ENCODE measurements at regions not wholly inside any gene's neighbourhood (a gene's known extent, or its start where the extent isn't known, plus 50 kb on each side); places are given as distances from the start of the nearest gene placed in this dataset.
A peak's percentile ranks its signal among the peaks of the same experiment; 100 is the strongest.

DNA sequence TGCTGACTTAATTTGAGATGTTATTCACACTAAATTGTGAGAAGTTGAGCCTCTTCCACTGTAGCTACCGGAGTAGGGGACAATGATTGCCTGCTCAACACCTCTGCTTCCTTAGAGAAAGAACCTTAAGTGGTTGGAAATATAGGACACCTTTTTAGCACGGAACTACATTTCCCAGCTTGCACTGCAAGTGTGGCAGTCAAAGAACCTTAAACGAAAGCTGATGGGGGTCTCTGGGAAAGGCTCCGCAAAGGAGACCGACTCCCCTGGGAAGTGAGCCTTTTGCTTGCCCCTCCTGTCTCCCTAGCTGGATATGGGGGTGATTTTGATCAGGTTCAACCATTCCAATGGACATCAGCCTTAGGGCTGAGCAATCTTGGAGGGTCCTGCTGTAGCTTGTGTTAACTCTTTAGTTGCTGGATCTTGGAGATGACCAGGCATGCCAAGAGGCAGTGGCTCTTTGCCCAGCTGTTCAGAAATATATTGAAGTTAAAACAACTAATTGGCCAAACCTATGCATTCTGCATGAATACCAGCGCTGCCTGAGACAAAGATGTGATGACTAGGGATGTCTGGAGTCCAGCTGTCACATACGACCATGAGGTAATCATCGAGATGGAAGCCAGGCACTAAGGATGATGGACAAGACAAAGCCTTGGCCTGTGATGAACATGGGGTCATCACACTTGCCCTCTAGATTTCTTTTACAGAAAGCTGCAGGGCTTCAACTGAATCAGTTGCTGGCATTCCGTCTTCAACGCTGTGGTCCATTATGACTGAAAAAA lies 286.5 kb downstream of the FOXO1 start:
- Mint-ChIP-seq H3K36me3 (ENCODE audit: low read depth) (no peaks in the 10 kb centered on the region), H3K9me3 (no peaks in the 10 kb centered on the region), H3K27me3 (no peaks in the 10 kb centered on the region), H3K4me3 (no peak overlapping the region), H3K27ac (no peak overlapping the region), H3K4me1 (peaks cover 34% of the 10 kb centered on the region)
- ATAC-seq (no peak), DNase-seq (no peak)

DNA sequence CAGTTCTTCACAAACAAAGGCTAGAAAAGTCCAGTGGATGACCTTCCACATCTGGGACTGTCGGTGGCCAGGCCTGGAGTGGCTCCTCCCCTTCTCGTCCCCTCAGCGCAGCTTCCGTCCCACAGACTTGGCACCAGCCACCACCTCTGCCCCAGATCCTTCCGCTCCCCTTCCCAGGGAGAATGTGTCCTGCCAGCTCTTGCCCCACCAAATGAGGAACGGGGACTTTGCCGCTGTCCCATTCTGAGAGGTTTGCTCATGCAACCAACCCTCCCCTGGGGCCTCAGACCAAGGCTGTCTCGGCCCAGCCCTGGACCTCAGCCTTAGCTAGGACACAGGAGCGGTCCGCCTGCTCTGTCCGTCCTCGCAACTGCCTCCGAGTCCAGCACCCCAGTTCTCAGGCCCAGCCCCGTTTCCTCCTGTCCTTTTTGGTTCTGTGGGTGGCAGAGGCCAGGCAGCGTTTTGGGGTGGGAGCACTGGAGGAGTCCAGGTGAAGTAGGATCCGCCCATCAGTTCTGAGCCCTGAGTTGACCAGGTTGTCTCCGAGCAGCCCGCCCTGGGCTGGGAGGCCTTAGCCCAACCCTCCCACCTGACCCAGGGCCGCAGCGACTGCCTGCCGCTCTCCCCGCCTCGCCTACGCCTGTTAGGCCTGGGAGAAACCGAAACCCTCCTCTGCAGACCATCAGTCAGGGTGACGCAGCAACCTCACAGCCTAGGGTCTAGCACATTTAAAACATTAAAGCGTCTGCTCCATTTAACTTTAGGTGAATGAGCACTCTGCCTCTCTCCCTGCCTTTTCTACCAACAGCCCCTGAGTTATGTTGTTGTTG lies 284.3 kb downstream of the FOXO1 start:
- Mint-ChIP-seq H3K4me1 (peaks cover 38% of the 10 kb centered on the region), H3K9me3 (no peaks in the 10 kb centered on the region), H3K36me3 (ENCODE audit: low read depth) (no peaks in the 10 kb centered on the region), H3K27me3 (no peaks in the 10 kb centered on the region), H3K4me3 (no peak overlapping the region), H3K27ac (no peak overlapping the region)
- DNase-seq (no peak), ATAC-seq (no peak)

DNA sequence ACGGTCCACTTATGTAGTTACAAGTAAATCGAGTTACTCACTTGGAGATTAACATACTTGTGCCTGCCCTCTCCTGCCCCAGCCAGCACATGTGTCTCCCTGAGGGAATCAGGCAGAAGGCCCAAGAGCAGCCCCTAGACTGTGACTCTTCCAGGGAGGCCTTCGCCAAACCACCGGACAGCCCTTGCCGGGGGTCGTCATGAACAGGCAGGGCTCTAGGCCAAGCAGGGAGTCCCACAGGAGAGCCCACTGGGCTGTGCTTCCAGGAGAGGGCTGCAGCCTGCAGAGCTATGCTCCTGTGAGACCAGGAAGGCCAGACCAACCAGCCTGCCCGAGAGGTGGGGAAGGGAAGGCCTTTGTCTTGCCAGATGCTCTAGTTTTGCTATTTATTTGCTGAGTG lies 283.3 kb downstream of the FOXO1 start:
- ATAC-seq (no peak), DNase-seq (no peak)
- Mint-ChIP-seq H3K27ac (no peak overlapping the region), H3K27me3 (no peaks in the 10 kb centered on the region), H3K4me1 (peaks cover 37% of the 10 kb centered on the region), H3K4me3 (no peak overlapping the region), H3K36me3 (ENCODE audit: low read depth) (peaks cover 4% of the 10 kb centered on the region), H3K9me3 (peaks cover 6% of the 10 kb centered on the region)

DNA sequence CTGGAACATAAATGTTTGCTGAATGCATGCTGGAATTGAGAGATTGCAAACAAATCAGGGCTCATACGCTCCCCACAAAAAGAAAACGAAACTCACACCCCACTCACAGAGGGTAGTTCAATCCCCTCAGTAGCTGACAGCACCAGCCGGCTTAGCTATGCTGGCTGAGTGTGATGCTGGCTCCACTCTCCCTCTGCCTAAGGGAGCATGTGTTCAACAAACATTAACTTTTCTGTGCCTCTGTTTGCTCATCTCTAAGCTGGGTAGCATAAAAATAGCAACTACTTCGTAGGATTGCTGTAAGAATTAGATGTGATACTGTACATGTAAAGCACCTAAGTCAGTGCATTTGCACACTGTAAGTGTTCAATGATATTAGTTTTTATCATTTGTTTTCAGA lies 282.6 kb downstream of the FOXO1 start:
- Mint-ChIP-seq H3K4me1 (peaks cover 39% of the 10 kb centered on the region), H3K36me3 (ENCODE audit: low read depth) (peaks cover 8% of the 10 kb centered on the region), H3K9me3 (peaks cover 6% of the 10 kb centered on the region), H3K4me3 (no peak overlapping the region), H3K27me3 (no peaks in the 10 kb centered on the region), H3K27ac (no peak overlapping the region)
- DNase-seq: no peak
- ATAC-seq: no peak

DNA sequence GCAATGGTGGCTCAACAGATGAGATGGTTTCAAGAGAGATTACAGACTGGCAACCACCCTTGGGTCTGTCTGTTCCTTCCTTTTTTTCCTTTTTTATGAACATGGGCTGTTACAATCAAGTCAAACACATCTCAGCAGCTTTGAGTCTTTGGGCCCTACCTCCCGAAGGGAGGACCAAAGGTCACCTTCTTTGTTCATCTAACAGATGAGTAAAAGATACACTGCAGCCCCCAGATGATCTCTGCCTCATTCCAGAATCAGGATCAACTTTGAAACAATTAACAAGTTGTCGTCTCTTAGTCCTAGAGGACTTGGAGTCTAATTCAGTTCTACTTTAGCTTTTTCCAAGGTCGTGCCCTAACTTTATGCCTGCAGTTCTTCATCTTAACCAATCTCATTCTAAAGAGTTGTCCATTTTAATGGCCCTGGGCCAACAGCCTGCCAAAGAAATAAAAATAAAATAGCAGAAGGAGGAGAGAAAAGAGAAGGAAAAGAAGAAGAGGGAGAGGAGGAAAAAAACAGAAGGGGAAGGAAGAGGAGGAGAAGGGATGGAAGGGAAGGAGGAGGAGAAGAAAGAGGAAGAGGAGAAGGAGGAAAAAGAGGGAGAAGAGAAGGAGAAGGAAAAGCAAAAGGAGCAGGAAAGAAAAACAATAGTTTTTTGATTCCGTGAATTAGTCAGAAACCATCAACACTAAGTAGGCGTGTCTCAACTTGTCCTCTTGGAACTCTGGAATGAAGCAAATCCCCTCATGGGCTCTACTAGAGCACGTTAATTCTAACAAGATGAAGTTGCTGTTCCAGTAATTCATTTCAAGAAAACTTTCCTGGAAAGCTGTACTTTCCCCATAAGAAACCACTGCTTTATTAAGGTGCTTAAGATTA lies 281.2 kb downstream of the FOXO1 start:
- DNase-seq (no peak), ATAC-seq (no peak)
- H3K27me3 Mint-ChIP-seq: no peaks in the 10 kb centered on the region
- no peak overlapping the region for H3K4me3 Mint-ChIP-seq
- H3K4me1 Mint-ChIP-seq: peaks cover 47% of the 10 kb centered on the region
- H3K36me3 Mint-ChIP-seq (ENCODE audit: low read depth): peaks cover 8% of the 10 kb centered on the region
- no peak overlapping the region for H3K27ac Mint-ChIP-seq
- H3K9me3 Mint-ChIP-seq: peaks cover 6% of the 10 kb centered on the region

GRCh38 chr13:40385858-40386180 lies 280.6 kb downstream of the FOXO1 start:
- Mint-ChIP-seq H3K27ac (no peak overlapping the region), H3K27me3 (no peaks in the 10 kb centered on the region), H3K4me1 (peaks cover 52% of the 10 kb centered on the region), H3K9me3 (peaks cover 6% of the 10 kb centered on the region), H3K4me3 (no peak overlapping the region), H3K36me3 (ENCODE audit: low read depth) (peaks cover 8% of the 10 kb centered on the region)
- ATAC-seq (no peak), DNase-seq (no peak)

- Mint-ChIP-seq H3K4me1 (peaks cover 52% of the 10 kb centered on the region), H3K4me3 (no peak overlapping the region), H3K9me3 (peaks cover 6% of the 10 kb centered on the region), H3K27ac (no peak overlapping the region), H3K27me3 (no peaks in the 10 kb centered on the region), H3K36me3 (ENCODE audit: low read depth) (peaks cover 8% of the 10 kb centered on the region)
- no peak for ATAC-seq
- no peak for DNase-seq
Observed at GRCh38 chr13:40386586-40386985, 279.9 kb downstream of the FOXO1 start.

GRCh38 chr13:40387775-40388174 lies 278.7 kb downstream of the FOXO1 start:
- peaks cover 52% of the 10 kb centered on the region for H3K4me1 Mint-ChIP-seq

GRCh38 chr13:40388617-40389016 lies 277.8 kb downstream of the FOXO1 start:
- Mint-ChIP-seq H3K27ac (peak overlapping the region; percentile 100), H3K36me3 (ENCODE audit: low read depth) (peaks cover 8% of the 10 kb centered on the region), H3K27me3 (no peaks in the 10 kb centered on the region), H3K4me1 (peaks cover 50% of the 10 kb centered on the region), H3K9me3 (peaks cover 6% of the 10 kb centered on the region), H3K4me3 (peak overlapping the region; percentile 90)
- DNase-seq: peak; percentile 72
- ATAC-seq: peak; percentile 100

More at GRCh38 chr13:40387775-40388174, 278.7 kb downstream of the FOXO1 start:
- H3K27me3 Mint-ChIP-seq: no peaks in the 10 kb centered on the region
- peaks cover 6% of the 10 kb centered on the region for H3K9me3 Mint-ChIP-seq
- peak overlapping the region; percentile 72 for H3K4me3 Mint-ChIP-seq
- DNase-seq (no peak), ATAC-seq (no peak)
- peaks cover 8% of the 10 kb centered on the region for H3K36me3 Mint-ChIP-seq (ENCODE audit: low read depth)
- peak overlapping the region; percentile 100 for H3K27ac Mint-ChIP-seq

DNA sequence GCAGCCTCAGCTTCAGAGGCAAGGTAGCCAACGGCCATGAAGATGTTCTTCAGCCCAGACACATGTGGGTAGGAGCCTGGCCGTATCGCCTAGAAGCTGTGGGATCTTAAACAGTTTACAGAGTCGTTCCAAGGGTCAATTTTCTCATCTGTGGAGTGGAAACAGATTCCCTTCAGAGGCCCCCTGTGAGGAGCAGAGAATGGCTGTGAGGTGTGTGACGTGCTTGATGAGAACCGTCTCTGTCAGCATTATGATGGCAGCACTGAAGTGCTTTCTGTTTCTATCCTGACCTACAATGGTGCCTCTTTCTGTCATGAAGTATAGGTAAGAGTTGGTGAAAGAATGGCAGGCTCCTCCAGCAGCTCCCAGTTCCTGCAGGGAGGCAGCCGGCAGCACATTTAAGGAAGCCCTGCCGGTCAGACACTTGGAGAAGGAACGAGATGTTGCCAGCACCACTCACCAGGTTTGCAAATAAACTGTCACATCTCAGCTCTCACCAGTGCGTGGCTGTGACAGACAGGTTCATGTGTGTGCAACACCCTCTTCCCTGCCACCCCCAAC lies 277.3 kb downstream of the FOXO1 start:
- H3K27ac Mint-ChIP-seq: peak overlapping the region; percentile 100
- ATAC-seq (peak; percentile 73), DNase-seq (peak; percentile 31)
- peaks cover 8% of the 10 kb centered on the region for H3K36me3 Mint-ChIP-seq (ENCODE audit: low read depth)
- peak overlapping the region; percentile 90 for H3K4me3 Mint-ChIP-seq
- no peaks in the 10 kb centered on the region for H3K27me3 Mint-ChIP-seq
- H3K9me3 Mint-ChIP-seq: peaks cover 6% of the 10 kb centered on the region
- peaks cover 47% of the 10 kb centered on the region for H3K4me1 Mint-ChIP-seq

DNA sequence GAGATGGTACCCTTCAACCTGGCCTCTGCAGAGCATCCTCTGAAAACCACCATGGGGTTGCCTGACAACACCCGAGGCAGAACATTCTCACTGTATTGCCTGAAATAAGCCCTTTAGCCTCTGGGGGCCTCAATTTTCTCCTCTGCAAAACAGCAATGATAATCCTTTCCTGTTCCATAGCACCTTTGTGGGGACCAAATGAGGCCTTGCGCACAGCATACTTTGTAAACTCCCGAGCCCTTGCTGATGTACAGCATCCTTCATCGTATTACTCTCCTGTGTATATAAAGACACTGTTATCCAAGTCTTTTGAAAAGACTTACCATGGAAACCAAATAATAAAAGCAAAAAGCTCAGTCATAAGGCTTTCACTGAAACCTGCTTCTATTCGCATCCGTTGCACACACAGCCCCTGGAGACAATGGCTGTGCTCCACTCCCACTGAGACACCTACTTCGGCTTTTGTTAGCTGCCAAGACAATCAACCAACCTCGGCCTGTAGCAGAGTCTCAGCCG lies 276.0 kb downstream of the FOXO1 start:
- DNase-seq: no peak
- Mint-ChIP-seq H3K27ac (no peak overlapping the region), H3K4me3 (peak overlapping the region; percentile 2)

DNA sequence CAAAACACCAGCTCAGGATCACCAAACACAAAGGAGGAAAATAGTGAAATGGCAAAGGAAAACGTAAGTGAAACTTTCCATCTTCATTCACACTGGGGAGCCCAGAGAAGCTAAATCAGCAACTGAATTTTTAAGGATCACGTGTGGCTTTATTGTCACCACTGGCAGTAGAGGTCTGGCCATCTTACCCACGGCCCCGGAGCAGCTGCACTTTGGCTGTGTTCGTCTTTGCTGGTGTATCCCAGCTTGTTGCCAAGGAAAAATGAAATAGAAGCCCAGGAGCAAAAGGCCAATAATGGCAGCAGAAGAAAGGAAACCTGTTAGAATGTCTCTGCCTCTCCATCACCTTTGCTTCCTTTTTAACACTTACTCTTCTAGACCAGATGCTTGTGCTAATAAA lies 274.7 kb downstream of the FOXO1 start:
- DNase-seq (no peak), ATAC-seq (no peak)
- H3K9me3 Mint-ChIP-seq: peaks cover 17% of the 10 kb centered on the region
- no peak overlapping the region for H3K4me3 Mint-ChIP-seq
- no peaks in the 10 kb centered on the region for H3K27me3 Mint-ChIP-seq
- peaks cover 39% of the 10 kb centered on the region for H3K4me1 Mint-ChIP-seq
- H3K27ac Mint-ChIP-seq: no peak overlapping the region
- H3K36me3 Mint-ChIP-seq (ENCODE audit: low read depth): peaks cover 10% of the 10 kb centered on the region

More for the DNA sequence above, 276.0 kb downstream of the FOXO1 start:
- Mint-ChIP-seq H3K4me1 (peaks cover 42% of the 10 kb centered on the region), H3K27me3 (no peaks in the 10 kb centered on the region), H3K9me3 (peaks cover 8% of the 10 kb centered on the region), H3K36me3 (ENCODE audit: low read depth) (peaks cover 8% of the 10 kb centered on the region)
- ATAC-seq: no peak

DNA sequence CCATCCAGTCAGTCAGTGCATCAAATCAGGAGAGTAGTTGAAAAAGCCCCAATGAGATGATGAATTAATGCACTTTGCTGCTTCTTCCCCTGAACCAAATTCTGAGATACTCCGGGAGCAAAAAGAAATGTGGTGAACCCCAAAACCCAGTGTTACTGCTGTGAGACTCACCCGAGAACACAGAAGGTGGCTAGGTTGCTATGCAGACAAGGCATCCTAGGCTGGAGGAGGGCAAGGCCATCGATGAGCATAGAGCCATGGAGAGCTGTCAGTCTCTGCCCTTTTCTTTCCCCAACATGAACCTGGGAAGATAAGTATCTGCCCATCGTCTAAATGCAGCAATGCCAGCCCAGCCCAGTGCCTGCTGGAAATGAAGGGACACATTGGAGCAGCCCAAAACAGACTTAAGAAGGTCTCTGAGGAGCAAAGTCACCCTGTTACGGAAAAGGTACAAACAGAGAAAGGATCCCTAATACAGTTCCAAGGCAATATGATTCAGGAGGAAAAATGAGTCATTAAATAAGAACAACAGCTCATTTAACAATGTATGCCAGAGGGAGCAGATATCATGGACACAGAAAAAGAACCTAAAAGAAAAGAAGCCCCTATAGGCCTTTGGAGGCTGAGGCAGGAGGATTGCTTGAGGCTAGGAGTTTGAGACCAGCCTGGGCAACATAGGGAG lies 272.0 kb downstream of the FOXO1 start:
- no peak for DNase-seq
- ATAC-seq: peak; percentile 54
- no peaks in the 10 kb centered on the region for H3K27me3 Mint-ChIP-seq
- no peak overlapping the region for H3K27ac Mint-ChIP-seq
- H3K4me1 Mint-ChIP-seq: peaks cover 16% of the 10 kb centered on the region
- H3K4me3 Mint-ChIP-seq: no peak overlapping the region
- H3K36me3 Mint-ChIP-seq (ENCODE audit: low read depth): peaks cover 2% of the 10 kb centered on the region
- H3K9me3 Mint-ChIP-seq: peaks cover 11% of the 10 kb centered on the region
